ELF-1 (cell line): ENCODE measurements at regions not wholly inside any gene's neighbourhood (a gene's known extent, or its start where the extent isn't known, plus 50 kb on each side); places are given as distances from the start of the nearest gene placed in this dataset.

Experiments used
- DNase-seq: peaks from one replicate; pipeline ENCODE4 v3.0.0-alpha.2; 2016; ENCODE audit warnings: low read depth, low spot score

GRCh38 chr14:51512316-51512715 lies 139.4 kb upstream of the FRMD6 start:
- peak; percentile 64 for DNase-seq

- no peak for DNase-seq
These were observed 138.4 kb upstream of the FRMD6 start for GRCh38 chr14:51513281-51513680.

- no peak for DNase-seq
These were observed 137.8 kb upstream of the FRMD6 start for GRCh38 chr14:51513933-51514332.

- no peak for DNase-seq
These were observed 136.1 kb upstream of the FRMD6 start for GRCh38 chr14:51515611-51516010.

- no peak for DNase-seq
These were observed 134.9 kb upstream of the FRMD6 start for GRCh38 chr14:51516706-51517395.

- DNase-seq: no peak
These were observed 133.4 kb upstream of the FRMD6 start for GRCh38 chr14:51518280-51518679.

GRCh38 chr14:51518711-51519110 lies 133.0 kb upstream of the FRMD6 start:
- no peak for DNase-seq

GRCh38 chr14:51520087-51520486 lies 131.6 kb upstream of the FRMD6 start:
- no peak for DNase-seq

- no peak for DNase-seq
These were observed 129.9 kb upstream of the FRMD6 start for GRCh38 chr14:51521764-51522163.

- DNase-seq: no peak
These were observed 128.5 kb upstream of the FRMD6 start for GRCh38 chr14:51523243-51523642.

GRCh38 chr14:51525739-51526138 lies 126.0 kb upstream of the FRMD6 start:
- DNase-seq: no peak

GRCh38 chr14:51527073-51527472 lies 124.6 kb upstream of the FRMD6 start:
- no peak for DNase-seq

GRCh38 chr14:51529736-51530135 lies 122.0 kb upstream of the FRMD6 start:
- DNase-seq: no peak

GRCh38 chr14:51533160-51533559 lies 118.5 kb upstream of the FRMD6 start:
- DNase-seq: no peak

GRCh38 chr14:51533872-51534553 lies 117.7 kb upstream of the FRMD6 start:
- no peak for DNase-seq

- DNase-seq: peak; percentile 83
These were observed 117.1 kb upstream of the FRMD6 start for GRCh38 chr14:51534610-51535011.

- DNase-seq: no peak
These were observed 116.2 kb upstream of the FRMD6 start for GRCh38 chr14:51535443-51536044.

GRCh38 chr14:51538973-51539372 lies 112.7 kb upstream of the FRMD6 start:
- DNase-seq: no peak

- peak; percentile 63 for DNase-seq
These were observed 112.1 kb upstream of the FRMD6 start for GRCh38 chr14:51539571-51540037.

GRCh38 chr14:51540364-51540763 lies 111.3 kb upstream of the FRMD6 start:
- DNase-seq: no peak

GRCh38 chr14:51544471-51544870 lies 107.2 kb upstream of the FRMD6 start:
- DNase-seq: no peak

- no peak for DNase-seq
These were observed 106.8 kb upstream of the FRMD6 start for GRCh38 chr14:51544901-51545300.

- peak; percentile 21 for DNase-seq
These were observed 106.3 kb upstream of the FRMD6 start for GRCh38 chr14:51545396-51545795.
